COLO668 (cell line): ENCODE measurements at regions not wholly inside any gene's neighbourhood (a gene's known extent, or its start where the extent isn't known, plus 50 kb on each side); places are given as distances from the start of the nearest gene placed in this dataset.

Source experiments
- DNase-seq: peaks from one replicate; lab custom pipeline; 2025; ENCODE audit not compliant: unreplicated experiment; lab: John Stamatoyannopoulos, UW

DNA sequence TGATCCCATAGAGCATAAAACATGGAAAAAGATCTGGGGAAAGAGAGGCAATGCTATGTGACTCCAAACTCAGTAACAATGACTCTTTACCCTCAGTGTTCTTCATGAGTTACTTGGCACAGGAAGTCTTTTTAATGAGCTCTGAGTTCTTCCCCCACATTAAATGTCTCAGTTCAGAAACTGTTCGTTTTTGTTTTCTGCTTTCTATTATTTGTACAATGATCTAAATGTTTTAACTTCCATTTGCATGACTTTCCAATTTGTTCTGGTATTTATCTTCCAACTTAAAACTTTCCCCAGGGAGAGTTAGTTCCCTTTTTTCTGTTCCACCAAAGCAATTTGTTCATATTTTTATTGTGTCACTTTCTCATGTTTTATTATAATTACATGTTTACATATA, 177.0 kb upstream of the ZBTB20 start:
- DNase-seq = no peak

DNA sequence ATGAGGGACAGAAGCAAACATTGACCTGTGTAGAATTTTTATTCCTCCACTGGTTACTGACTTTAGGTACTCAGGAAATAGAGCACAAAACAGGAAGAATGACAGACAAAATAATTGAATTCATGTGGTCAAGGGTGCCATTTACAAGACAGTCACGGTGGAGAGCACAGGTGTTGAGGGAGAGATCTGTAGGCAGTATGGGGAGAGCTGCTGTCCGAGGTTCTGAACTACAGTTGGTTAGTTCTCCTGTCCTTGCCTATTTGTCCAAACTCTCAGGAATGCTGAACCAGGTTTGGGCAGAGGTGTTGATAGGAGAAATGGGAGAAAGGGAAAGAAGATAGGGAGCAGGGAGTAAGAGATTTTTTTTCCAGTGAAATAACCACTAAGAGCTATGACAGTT, 178.5 kb upstream of the ZBTB20 start:
- no peak for DNase-seq

GRCh38 chr3:115330430-115330829, 183.3 kb upstream of the ZBTB20 start:
- DNase-seq = no peak

- DNase-seq = no peak
Observed at GRCh38 chr3:115332998-115333397, 185.9 kb upstream of the ZBTB20 start.

GRCh38 chr3:115336836-115337235, 189.7 kb upstream of the ZBTB20 start:
- no peak for DNase-seq

- no peak for DNase-seq
Observed at GRCh38 chr3:115340586-115340985, 193.5 kb upstream of the ZBTB20 start.

DNA sequence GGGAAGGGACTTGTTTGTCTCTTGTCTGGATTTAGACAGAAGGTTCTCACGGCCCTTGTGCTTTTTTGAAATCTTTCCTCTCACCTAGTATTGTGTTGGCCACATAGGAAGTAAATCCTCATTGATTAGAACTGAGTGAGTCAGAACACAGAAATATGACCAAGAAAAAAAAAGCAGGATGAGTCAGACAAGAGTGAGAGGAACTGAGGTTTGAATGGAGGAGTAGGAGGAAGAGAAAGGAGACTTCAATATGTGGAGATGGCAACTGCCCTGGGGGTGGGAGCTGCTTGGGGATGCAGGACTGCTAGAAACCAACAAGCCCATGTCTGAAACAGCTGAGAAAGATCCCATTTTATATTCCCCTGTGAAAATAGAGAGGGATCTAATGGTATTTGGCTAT, 194.1 kb upstream of the ZBTB20 start:
- no peak for DNase-seq

DNA sequence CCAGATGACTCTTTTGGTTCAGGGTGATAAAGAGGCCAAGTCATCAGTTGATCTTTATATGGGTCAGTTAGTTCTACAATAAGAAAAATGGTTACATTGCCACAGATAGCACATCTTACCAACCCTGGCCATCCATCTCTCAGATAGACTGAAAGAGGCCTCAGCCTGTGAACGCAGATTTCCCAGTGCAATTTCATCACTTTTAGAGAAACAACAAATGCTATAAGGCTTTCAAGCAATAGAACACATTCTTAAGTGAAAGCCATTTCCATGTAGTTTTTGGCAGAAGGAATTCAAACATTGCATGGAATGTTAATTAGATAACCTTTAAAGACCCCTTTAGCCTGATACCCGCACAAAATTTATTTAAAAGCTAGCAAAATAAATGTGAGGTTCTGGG, 200.6 kb upstream of the ZBTB20 start:
- DNase-seq = no peak

- DNase-seq = no peak
Observed at GRCh38 chr3:115348412-115348811, 201.3 kb upstream of the ZBTB20 start.

- no peak for DNase-seq
Observed at GRCh38 chr3:115348951-115349745, 202.1 kb upstream of the ZBTB20 start.

- DNase-seq = no peak
Observed at GRCh38 chr3:115350606-115351005, 203.5 kb upstream of the ZBTB20 start.

DNA sequence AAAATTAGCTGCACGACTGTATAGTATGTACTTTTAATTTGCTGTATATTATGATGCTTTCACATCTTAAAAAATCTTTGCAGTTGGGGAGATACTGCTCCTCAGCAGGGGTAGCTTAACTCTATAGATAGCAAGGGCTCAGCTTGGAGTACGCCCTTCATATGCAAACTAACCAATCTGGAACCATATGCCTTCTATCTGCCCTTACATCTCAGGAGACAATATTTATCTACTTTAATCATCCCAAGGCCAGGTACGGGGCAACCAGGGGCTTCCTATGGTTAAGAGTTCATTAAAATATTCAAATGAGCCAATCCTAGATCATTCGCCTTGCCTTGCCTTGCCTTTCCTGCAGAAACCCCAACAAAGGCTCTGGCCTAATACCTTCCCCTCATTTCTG, 204.1 kb upstream of the ZBTB20 start:
- DNase-seq = no peak

- no peak for DNase-seq
Observed at GRCh38 chr3:115354010-115354409, 206.9 kb upstream of the ZBTB20 start.

GRCh38 chr3:115357456-115357855, 210.4 kb upstream of the ZBTB20 start:
- no peak for DNase-seq

DNA sequence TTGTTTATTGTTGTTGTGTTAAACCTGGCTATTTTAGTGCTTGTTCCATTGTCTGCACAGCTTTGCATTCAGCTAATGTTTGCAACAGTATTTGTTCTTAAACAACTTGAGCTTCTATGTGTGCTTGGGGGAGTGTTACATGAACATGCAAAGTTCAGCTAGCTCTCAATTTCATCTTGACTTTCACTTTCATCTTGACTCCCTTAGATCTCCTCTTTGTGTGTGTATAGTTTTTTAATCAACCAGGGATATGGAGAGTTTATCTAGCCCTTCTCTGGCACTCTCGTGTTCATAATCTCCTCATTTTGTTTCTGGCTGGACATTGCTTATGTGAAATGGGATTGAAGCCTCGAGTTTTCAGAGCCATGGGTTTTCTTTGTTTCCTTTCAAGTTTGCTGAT, 212.4 kb upstream of the ZBTB20 start:
- no peak for DNase-seq

DNA sequence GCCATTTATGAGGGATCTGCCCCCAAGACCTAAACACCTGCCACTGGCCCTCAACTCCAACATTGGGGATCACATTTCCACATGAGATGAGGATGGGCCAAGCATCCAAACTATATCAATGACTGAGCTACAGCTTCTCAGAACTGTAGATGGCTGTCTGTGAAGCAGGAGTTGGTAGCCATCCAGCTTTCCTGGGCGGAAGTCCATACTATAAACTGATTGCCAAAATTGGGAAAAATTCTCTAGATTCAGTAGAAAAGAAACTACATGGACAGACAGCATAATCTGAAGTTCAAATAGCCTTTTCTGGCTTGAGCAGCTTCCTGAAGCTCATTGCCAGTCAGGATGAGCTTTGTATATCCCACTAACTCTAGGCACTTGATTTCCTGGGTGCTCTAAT, 214.7 kb upstream of the ZBTB20 start:
- DNase-seq = no peak

- no peak for DNase-seq
Observed at GRCh38 chr3:115363071-115363470, 216.0 kb upstream of the ZBTB20 start.

GRCh38 chr3:115369021-115369420, 221.9 kb upstream of the ZBTB20 start:
- DNase-seq = no peak

DNA sequence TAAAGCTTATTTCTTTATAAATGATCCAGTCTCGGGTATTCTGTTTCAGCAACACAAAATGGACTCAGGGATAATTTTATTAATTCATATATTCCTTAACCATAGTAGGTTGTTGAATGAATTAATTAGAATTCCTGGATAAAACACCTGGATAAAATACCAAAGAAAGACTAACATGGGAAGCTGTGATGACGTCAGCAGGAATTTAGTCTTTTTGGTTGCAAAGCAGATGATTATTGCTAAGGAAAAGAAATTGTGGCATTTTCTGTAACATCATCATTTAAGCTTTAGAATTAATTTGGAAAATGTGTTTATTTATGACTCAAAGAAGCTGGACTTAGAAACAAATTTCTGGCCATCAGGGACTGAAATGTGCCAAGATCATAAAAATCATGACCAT, 228.3 kb upstream of the ZBTB20 start:
- DNase-seq = no peak

DNA sequence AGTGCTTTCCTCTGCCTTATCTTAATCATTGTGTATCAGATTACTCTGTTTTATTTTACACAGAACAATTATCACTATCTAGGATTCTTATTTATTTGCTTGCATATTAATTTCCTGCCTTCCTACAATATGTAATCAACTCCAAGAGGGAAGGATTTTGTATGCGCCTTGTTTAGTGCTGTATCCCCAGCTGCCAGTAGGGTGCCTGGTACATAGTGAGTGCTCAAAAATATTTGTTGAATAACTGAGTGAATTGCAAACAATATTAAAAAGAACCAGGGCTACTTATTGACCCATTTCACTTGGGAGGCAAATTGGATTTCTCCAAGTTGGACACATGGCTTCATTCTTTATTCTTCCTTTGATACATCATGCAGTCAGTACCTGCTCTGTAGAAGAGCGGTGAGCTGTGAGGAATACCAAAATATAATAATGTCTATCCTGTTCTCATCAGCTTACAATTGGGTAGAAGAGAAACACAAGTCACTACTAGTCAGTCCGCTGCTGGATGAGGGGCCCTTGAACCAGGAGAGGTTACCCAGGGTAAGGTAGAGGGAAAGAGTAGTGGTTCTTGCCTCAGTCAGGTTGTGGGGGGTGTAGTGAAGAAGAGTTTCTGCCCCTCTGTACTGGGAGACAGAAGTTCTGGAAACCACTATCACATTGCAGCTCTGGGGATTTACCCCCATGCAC, 233.9 kb upstream of the ZBTB20 start:
- no peak for DNase-seq

- DNase-seq = no peak
Observed at GRCh38 chr3:115381573-115381912, 234.5 kb upstream of the ZBTB20 start.

GRCh38 chr3:115381931-115382330, 234.8 kb upstream of the ZBTB20 start:
- no peak for DNase-seq

GRCh38 chr3:115384381-115384780, 237.3 kb upstream of the ZBTB20 start:
- DNase-seq = no peak
